NOMO-1 treated with dmso at 0.1 percent for 144 hours (cell line): ENCODE measurements at regions not wholly inside any gene's neighbourhood (a gene's known extent, or its start where the extent isn't known, plus 50 kb on each side); places are given as distances from the start of the nearest gene placed in this dataset.
"Not testable (repeated sequence)": the region's sequence is repeated elsewhere in the genome, so short reads cannot be mapped to it uniquely, and the experiment has no call there.

Experiments used
- DNase-seq: peaks from one replicate; lab custom pipeline; 2025; ENCODE audit not compliant: unreplicated experiment; lab: John Stamatoyannopoulos, UW

DNA sequence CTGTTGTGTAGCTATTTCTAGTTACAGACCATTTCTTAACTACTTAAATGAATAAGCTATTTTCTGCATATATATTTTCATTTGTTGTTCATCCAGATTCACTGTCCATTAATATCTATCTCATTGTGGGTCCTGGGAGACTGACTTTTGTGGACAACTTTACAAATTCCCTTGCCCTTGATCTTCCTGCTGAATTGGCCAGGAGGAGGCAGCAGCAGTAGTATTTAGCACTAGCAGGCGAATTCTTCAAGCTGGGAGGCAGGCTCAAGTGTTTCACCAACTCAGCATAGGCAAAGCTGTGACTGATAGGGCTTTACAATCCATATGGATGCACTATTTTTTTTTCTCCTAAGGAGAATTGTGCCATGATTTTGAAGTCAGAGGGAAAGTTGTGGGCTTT is 461.0 kb upstream of the NRG3 start:
- no peak for DNase-seq

DNA sequence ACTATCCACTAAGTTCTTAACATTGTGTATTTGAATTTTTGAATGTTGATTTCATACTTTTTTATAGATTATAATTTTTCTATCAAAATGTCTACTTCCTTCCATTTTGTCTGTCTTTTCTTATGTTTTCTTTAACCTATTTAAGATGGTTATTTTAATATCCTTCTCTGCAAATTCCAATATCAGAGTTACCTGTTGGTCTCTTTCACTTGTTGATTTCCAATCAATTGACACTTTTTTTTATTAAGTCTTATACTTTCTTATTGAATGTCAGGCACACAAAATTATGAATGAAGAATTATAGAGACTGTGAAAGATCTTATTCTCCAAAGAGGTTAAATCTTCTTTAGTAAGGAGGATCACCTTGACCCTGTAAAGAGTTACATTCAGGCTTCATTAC is 448.3 kb upstream of the NRG3 start:
- DNase-seq = no peak

- DNase-seq = no peak
These were observed 446.4 kb upstream of the NRG3 start for GRCh38 chr10:81428456-81429134.

DNA sequence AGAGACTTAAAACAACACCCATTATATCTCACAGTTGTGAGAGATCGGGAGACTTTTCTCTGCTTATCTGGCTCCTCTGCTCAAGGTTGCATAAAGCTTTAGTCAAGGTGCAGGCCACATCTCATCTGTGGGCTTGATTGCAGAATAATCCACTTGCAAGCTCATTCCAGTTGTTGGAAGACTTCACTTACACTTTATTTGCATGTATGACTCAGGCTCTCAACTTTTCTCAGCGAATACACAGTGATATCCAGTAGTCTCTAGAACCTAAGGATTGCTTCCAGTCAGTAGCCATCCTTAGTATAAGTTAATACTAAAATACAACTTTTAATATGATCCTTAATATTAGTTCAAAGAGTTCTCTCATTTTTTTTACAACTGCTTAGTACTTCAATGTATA is 435.5 kb upstream of the NRG3 start:
- DNase-seq = no peak

GRCh38 chr10:81441624-81442023 is 433.4 kb upstream of the NRG3 start:
- not testable (repeated sequence) for DNase-seq

DNA sequence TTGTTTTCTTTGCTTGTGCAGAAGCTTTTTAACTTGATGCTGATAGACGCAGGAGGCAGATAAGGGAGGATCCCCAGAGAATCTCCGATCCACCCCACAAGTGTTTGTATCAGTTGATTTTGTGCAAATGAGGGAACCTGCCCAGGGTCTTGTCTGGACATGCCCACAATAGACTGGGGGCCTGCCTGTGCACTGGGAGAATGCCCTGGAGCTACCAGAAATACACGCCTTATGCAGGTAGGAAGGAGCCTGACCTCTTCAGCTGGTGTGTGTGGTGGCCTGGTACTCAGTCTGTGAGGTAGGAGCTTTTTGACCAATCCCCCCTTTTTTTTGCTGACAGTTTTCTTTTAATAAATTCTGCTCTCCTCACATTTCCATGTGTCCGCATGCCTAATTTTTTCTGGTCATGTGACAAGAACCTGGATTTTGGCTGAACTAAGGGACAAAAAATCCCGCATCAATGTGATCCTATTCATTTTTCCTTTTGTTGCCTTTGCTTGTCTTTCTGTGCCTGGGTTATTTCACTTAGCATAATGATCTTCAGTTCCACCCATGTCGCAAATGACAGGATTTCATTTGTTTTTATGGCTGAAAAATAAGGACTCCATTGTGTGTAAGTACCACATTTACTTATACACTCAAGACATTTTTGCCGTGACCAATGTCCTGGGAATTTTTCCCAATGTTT is 430.6 kb upstream of the NRG3 start:
- DNase-seq = no peak

DNA sequence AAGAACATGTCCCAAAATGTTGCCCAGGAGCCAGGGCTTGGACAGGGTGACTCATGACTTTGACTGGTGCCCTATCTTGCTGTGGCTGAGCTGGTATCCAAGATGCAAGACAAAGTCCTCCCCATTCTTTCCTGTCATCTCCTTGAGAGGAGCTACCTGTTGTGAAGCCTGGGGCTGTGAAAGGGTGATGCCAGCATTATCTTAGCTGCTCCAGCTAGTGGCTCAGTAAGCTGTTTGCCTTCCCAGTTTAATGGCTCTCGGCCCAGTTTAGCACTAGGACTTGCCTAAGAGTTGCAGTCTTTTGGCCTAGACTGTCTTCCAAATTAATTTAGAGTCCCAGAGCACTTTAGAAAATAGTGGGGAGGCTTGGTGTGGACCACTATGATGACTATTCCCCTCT is 424.3 kb upstream of the NRG3 start:
- no peak for DNase-seq

- no peak for DNase-seq
These were observed 402.0 kb upstream of the NRG3 start for GRCh38 chr10:81472927-81473470.

GRCh38 chr10:81473755-81474154 is 401.2 kb upstream of the NRG3 start:
- DNase-seq = no peak

GRCh38 chr10:81479316-81479715 is 395.7 kb upstream of the NRG3 start:
- no peak for DNase-seq

GRCh38 chr10:81496626-81497025 is 378.4 kb upstream of the NRG3 start:
- DNase-seq = no peak

GRCh38 chr10:81498011-81498551 is 376.9 kb upstream of the NRG3 start:
- DNase-seq = no peak

DNA sequence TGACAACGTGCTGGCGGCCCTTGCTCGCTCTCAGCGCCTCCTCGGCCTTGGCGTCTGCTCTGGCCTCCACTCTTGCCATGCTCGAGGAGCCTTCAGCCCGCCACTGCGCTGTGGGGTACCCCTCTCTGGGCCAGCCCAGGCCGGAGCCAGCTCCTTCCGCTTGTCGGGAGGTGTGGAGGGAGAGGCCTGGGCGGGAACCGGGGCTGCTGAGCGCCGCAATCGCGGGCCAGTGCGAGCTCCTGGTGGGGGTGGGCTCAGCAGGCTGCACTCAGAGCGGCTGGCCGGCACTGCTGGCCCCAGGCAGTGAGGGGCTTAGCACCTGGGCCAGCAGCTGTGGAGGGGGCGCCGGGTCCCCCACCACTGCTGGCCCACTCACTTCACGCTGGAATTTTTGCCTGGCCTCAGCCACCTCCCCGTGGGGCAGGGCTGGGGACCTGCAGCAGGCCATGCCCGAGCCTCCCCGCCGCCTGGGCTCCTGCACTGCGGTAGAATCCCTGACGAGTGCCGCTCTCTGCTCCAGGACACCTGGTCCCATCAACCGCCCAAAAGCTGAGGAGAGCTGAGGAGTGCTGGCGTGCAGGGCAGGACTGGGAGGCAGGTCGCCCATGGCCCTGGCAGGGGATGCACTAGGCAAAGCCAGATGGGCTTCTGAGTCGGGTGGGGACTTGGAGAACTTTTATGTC is 372.2 kb upstream of the NRG3 start:
- DNase-seq = no peak

GRCh38 chr10:81505777-81506176 is 369.2 kb upstream of the NRG3 start:
- not testable (repeated sequence) for DNase-seq

DNA sequence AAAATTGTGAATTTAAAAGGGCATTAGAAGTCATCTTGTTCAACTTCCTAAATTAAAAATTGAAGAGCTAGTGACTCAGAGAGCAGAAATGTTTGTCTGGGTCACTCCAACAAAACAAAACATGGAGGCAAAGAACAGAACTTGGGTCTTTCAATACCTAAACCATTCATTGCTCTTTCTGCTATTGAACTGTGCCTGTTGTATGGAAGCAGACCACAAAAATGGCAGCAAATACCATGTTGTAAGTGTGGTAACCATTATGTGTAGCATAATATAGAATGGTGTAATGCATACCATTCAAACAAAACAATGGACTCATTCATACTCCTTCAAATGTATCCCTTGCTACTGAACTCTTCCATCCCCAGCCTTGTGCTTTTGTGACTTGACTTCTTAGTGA is 360.2 kb upstream of the NRG3 start:
- no peak for DNase-seq

- no peak for DNase-seq
These were observed 354.3 kb upstream of the NRG3 start for GRCh38 chr10:81520688-81521087.

GRCh38 chr10:81524467-81524866 is 350.5 kb upstream of the NRG3 start:
- no peak for DNase-seq

DNA sequence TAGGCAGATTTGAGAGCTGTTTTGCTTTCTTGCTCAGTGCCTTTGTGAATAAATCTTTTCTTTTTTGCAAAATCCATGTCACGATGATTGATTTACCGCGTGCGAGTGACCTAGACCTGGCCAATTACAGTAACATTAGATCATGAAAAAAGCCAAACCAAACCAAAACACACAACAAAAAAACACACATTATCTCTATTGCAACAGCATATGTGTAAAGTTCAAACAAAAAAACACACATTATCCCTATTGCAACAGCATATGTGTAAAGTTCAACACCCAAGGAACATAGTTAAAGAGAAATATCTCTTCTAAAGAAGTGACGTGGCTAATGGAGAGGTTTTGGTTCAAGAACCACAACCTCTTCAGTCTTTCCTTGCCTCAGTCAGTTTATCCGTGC is 342.6 kb upstream of the NRG3 start:
- no peak for DNase-seq

DNA sequence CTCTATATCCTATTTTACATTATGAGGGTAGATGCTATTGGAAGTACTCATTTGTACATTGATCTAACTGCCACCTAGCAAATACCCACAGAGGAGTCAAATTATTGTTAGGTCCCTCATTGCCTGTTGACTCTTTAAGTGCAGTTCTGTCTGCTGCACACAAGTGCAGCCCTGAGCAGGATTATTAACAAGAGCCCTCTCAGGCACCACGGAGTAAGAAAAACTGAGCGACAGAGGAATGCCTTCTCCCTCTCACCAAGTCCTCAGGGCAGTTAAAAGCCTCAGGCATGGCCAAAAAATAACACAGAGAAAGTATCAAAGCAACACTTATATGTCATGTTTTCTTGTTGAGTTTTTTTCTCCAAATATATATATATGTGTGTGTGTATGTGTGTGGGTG is 340.0 kb upstream of the NRG3 start:
- no peak for DNase-seq

GRCh38 chr10:81541517-81541916 is 333.5 kb upstream of the NRG3 start:
- no peak for DNase-seq

DNA sequence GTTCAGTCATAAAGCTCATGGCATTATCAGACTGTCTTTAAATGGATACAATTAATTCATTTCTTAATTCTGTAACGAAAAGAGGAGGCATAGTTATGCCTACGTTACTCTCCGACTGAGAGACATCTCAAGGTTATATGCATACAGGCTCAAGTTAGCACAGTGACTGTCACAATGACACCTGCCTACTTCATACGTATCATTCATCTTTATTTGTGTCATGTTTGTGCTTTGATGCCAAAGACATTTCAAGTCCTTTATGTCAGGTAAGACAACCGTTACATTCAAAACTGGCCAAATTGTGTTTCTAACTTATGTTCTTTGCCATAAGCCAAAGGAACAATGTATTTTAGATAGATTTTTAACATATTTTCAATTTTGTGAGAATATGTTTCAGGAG is 328.8 kb upstream of the NRG3 start:
- no peak for DNase-seq

DNA sequence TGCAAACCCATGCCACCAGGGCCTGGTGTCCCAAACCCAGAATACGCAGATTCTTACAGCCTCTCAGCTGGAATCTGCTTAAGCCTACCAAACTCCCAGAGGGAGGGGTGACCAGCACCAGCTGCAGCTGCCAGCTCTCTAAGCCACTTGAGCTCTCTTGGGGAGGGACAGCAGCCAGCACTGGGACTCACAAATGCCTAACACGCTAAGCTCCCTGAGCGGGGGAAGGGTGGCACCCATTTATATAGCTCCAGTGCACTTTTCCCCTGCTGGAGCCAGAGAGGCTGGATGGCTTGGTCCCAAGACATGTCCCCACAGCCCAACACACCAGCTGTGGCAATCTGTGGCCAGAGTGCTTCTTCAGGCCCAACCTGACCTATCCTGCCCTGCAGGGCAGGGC is 326.8 kb upstream of the NRG3 start:
- DNase-seq = no peak
